HG02885 (cell line): ENCODE measurements at regions not wholly inside any gene's neighbourhood (a gene's known extent, or its start where the extent isn't known, plus 50 kb on each side); places are given as distances from the start of the nearest gene placed in this dataset.

Source experiments
- ATAC-seq: cut with Tn5 transposase; IDR thresholded peaks from one replicate; pipeline ENCODE4 v1.9.1; 2021; ENCODE audit warnings: mild to moderate bottlenecking; ENCODE audit not compliant: unreplicated experiment, poor library complexity

GRCh38 chr14:78071016-78071549, 99.1 kb upstream of the NRXN3 start:
- no peak for ATAC-seq

DNA sequence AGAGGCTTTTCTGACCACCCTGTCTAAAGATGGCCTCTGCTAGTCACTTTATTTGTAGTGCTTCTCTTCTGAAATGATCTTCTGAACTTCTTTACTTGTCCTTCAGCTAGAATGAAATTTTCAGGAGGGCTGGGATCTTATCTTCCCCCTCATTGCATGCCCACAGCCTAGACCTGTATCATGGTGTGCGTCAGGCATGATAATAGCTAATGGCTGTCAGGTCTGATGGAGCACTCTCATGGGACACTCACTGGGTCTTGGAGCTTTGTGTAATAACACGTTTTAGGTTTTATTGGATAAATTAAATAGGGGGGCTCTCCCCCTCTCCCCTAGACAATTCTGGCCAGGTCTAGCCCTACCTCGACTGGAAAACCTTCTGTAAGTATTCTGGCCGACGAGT, 97.1 kb upstream of the NRXN3 start:
- no peak for ATAC-seq

DNA sequence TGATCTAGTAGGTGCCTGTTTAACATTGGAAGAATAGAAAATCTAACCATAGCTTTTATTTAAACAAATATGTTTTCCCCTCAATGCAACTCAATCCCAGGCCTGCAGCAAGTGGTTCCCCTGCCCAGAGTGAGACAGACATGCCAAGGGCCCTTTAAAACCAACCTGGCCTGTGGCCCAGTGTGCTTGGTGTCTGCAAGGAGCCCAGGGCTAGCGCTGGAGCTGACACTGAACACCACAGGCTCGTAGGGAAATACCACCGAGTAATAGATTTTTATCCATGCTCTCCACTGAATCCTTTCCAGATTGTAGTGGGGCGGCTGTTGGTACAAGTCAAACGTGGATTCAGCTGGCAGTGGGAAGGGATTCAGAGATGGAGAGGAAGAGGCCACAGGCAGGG, 95.6 kb upstream of the NRXN3 start:
- ATAC-seq, result no peak

DNA sequence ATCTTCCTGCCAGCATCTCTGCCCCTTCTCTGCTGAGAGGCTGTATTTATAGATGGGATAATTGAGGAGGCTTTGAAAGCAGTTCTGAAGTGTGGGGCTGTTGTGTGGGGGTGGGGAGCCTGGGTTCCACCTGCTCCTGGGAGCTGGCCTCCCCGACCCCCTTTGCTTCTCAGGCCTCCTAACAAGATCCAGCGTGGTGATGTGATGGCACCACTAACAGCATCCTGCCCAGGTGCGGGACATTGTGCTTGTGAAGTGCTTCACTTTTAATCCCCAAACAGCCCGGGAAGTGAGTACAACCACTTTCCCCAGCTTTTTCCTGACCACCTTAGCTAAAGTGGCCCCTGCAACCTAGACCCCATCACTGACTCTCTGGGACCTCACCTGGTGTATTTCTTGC, 95.1 kb upstream of the NRXN3 start:
- no peak for ATAC-seq

DNA sequence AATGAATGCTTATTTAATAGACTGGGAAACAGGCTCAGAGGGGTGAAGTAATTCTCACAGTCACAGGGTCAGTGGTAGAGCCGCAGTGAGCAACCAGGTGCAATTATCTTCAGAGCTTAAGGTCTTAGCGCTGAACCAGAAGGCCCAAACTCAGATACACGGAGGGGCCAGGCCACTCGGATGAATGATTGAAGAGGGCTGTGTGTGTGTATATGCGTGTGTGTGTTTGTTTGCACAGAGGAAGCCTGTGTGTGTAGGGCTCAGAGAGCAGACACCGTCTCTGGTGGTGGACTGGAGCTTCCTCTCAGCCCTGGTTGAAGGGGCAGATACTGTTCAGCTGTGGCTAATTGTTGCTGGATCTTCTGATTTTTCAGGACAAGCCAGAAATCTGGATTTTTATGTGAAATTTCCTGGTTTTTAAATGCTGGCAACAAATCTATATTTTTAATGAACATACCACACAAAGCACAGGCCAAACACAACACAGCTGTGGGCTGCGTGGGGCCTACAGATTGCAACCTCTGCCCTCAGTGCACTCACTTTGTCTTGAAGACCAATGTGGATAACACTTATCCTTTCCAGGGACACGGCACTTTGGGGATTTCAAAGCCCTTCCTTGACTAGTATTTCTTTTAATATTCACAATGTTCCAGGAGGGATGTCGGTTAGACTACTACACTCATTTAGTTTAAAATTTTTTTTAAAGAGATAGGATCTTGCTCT, 94.5 kb upstream of the NRXN3 start:
- ATAC-seq, result no peak

GRCh38 chr14:78081245-78081644, 88.9 kb upstream of the NRXN3 start:
- no peak for ATAC-seq

DNA sequence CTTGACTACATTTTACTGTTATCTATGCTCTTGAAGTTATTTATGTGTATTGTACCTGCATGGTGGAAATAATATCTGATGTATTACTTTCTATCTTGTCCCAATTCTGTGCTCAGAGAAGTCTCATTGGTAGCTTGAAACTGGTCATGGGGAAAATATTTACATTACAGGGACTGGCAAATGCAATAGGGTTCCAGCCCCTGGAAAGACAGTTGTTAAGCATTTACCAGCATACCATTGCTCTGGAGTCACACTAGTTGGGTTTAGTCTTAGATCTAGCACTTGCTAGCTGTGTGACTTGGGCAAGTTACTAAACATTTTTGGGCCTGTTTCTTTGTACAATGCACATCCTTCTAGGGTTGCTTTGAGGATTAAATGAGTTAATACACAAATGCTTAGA, 86.3 kb upstream of the NRXN3 start:
- no peak for ATAC-seq

- ATAC-seq, result no peak
These were observed 83.8 kb upstream of the NRXN3 start for GRCh38 chr14:78086342-78086741.

GRCh38 chr14:78088916-78089315, 81.3 kb upstream of the NRXN3 start:
- no peak for ATAC-seq

DNA sequence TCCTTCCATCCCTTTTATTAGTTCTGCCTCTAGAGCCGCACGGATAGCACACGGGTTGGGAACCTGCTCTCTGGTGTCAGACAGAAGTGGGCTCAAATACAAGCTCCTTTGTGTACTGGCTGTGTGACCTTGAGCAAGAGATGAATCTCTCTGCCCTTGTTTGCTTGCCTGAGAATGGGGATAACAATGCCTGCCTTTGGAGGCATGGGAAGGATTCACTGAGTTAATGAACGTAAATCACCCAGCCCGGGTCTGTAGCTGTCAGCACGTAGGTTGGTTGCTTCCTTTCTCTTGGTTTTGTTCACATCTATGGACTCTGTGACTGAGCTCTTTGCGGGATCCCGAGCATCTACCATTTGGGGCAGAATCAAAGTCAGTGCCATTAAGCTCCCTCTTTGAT, 79.3 kb upstream of the NRXN3 start:
- ATAC-seq, result no peak

GRCh38 chr14:78091361-78091760, 78.8 kb upstream of the NRXN3 start:
- no peak for ATAC-seq

- no peak for ATAC-seq
These were observed 78.1 kb upstream of the NRXN3 start for GRCh38 chr14:78092040-78092439.

DNA sequence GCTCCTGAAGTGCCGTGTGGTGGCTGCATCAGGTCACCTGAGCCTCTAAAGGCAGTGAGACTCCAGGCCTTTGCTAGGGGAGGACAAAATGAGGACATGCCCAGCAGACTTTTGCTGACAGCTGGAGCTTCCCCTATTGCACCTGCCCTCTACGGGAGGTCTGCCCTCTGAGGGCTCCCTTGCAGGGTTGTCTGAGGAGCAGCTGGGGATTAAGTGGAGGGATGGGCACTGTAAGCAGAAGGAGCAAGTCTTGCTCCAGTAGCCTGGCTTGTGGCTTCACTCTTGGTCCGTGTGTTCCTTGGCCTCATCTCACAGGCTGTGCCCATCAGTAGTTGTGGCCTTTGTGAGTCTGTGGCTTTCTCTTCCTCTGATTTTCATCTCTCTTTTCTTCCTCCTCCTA, 66.9 kb upstream of the NRXN3 start:
- ATAC-seq, result no peak

- ATAC-seq, result no peak
These were observed 66.0 kb upstream of the NRXN3 start for GRCh38 chr14:78104160-78104559.

- ATAC-seq, result no peak
These were observed 65.5 kb upstream of the NRXN3 start for GRCh38 chr14:78104655-78105054.

GRCh38 chr14:78106381-78106780, 63.8 kb upstream of the NRXN3 start:
- no peak for ATAC-seq

GRCh38 chr14:78107166-78107565, 63.0 kb upstream of the NRXN3 start:
- no peak for ATAC-seq

DNA sequence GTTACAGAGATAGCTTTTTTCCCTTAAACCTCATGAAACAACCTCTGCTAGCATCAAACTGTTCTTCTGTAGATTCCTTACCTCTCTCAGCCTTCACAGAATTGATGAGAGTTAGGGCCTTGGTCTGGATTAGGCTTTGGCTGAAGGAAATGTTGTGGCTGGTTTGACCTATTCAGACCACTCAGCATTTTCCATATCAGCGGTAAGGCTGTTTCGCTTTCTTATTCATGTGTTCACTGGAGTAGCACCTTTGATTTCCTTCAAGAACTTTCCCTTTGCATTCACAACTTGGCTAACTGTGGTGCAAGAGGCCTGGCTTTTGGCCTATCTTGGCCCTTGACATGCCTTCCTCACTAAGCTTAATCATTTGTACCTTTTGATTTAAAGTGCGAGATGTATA, 50.7 kb upstream of the NRXN3 start:
- ATAC-seq, result no peak
